ENCODE measurements at regions not wholly inside any gene's neighbourhood (a gene's known extent, or its start where the extent isn't known, plus 50 kb on each side); places are given as distances from the start of the nearest gene placed in this dataset.

GRCh38 chr18:60122339-60122738, 222.5 kb downstream of the PMAIP1 start:
- TF ChIP-seq CTCF (IDR thresholded peaks at IDR 0.05) (no peak), POLR2AphosphoS5 (IDR thresholded peaks at IDR 0.05) (no peak), POLR2A (IDR thresholded peaks at IDR 0.05; ENCODE audit: low read depth) (no peak)
